ENCODE measurements at regions not wholly inside any gene's neighbourhood (a gene's known extent, or its start where the extent isn't known, plus 50 kb on each side); places are given as distances from the start of the nearest gene placed in this dataset.

GRCh38 chr10:131786756-131787605 is 113.8 kb upstream of the PPP2R2D start:
- WGBS (ENCODE audit: insufficient coverage): 66% methylated on average over 12 of the region's 13 CpGs
- Histone ChIP-seq H3K36me3 (ENCODE audit: control insufficient read depth, insufficient read depth, low read length) (no peaks in the 10 kb centered on the region), H3K4me3 (ENCODE audit: low read length) (no peak overlapping the region), H3K9me3 (ENCODE audit: control insufficient read depth, insufficient read depth, low read length) (no peaks in the 10 kb centered on the region), H3K27ac (ENCODE audit: low read length) (no peak overlapping the region), H3K27me3 (ENCODE audit: control insufficient read depth, insufficient read depth, low read length) (no peaks in the 10 kb centered on the region), H3K4me1 (ENCODE audit: control insufficient read depth, insufficient read depth, low read length) (no peaks in the 10 kb centered on the region)
- Mint-ChIP-seq H3K4me3 (no peak overlapping the region), H3K27me3 (ENCODE audit: low read depth in 2 of 2) (peaks cover 5 to 16% of the 10 kb centered on the region in 2 donors), H3K4me1 (no peaks in the 10 kb centered on the region), H3K27ac (no peak overlapping the region), H3K9me3 (no peaks in the 10 kb centered on the region), H3K36me3 (no peaks in the 10 kb centered on the region)
- TF ChIP-seq, protein P1, sequence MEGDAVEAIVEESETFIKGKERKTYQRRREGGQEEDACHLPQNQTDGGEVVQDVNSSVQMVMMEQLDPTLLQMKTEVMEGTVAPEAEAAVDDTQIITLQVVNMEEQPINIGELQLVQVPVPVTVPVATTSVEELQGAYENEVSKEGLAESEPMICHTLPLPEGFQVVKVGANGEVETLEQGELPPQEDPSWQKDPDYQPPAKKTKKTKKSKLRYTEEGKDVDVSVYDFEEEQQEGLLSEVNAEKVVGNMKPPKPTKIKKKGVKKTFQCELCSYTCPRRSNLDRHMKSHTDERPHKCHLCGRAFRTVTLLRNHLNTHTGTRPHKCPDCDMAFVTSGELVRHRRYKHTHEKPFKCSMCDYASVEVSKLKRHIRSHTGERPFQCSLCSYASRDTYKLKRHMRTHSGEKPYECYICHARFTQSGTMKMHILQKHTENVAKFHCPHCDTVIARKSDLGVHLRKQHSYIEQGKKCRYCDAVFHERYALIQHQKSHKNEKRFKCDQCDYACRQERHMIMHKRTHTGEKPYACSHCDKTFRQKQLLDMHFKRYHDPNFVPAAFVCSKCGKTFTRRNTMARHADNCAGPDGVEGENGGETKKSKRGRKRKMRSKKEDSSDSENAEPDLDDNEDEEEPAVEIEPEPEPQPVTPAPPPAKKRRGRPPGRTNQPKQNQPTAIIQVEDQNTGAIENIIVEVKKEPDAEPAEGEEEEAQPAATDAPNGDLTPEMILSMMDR (IDR thresholded peaks at IDR 0.05): peak; percentile 58
- DNase-seq: peak in 1 of 2 donors; percentile 65
- intact Hi-C loops (cut with micrococcal nuclease): no loop called here
- ATAC-seq: no peak

- no peak overlapping the region for H3K4me3 Mint-ChIP-seq
- WGBS (ENCODE audit: insufficient coverage): 78% methylated on average over 3 of the region's 4 CpGs
- no peak for ATAC-seq
- H3K4me1 Mint-ChIP-seq: no peaks in the 10 kb centered on the region
- Histone ChIP-seq H3K36me3 (ENCODE audit: control insufficient read depth, insufficient read depth, low read length) (no peaks in the 10 kb centered on the region), H3K4me3 (ENCODE audit: low read length) (no peak overlapping the region), H3K4me1 (ENCODE audit: control insufficient read depth, insufficient read depth, low read length) (no peaks in the 10 kb centered on the region), H3K27me3 (ENCODE audit: control insufficient read depth, insufficient read depth, low read length) (no peaks in the 10 kb centered on the region), H3K9me3 (ENCODE audit: control insufficient read depth, insufficient read depth, low read length) (no peaks in the 10 kb centered on the region), H3K27ac (ENCODE audit: low read length) (no peak overlapping the region)
- intact Hi-C loops (cut with micrococcal nuclease): no loop called here
- DNase-seq: no peak
- TF ChIP-seq, protein P1 (IDR thresholded peaks at IDR 0.05): no peak
- no peak overlapping the region for H3K27ac Mint-ChIP-seq
- no peaks in the 10 kb centered on the region for H3K9me3 Mint-ChIP-seq
- peaks cover 5 to 12% of the 10 kb centered on the region in 2 donors for H3K27me3 Mint-ChIP-seq (ENCODE audit: low read depth in 2 of 2)
- no peaks in the 10 kb centered on the region for H3K36me3 Mint-ChIP-seq
Measured at GRCh38 chr10:131787961-131788360, 112.8 kb upstream of the PPP2R2D start.

DNA sequence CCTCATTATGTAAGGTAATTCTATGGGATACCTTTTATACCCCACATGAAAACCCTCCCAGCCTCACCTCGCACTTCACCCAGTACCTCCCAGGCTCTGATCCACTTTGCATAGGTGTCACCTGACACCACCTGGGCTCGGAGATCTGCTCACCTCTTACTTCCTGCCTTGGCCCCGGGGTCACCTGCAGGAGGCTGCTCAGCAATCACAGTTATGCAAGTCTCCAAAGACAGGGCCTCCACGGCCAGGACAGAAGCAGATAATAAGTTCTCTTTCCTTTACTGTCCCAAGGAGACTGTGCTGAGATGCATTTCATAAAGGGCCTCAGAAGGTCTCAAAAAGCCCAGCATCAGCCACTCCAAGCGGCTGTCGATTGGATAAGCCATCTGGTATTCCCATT is 112.4 kb upstream of the PPP2R2D start:
- WGBS (ENCODE audit: insufficient coverage): 54% methylated on average over 6 of the region's 6 CpGs
- no peak for DNase-seq
- no peaks in the 10 kb centered on the region for H3K36me3 Mint-ChIP-seq
- Histone ChIP-seq H3K9me3 (ENCODE audit: control insufficient read depth, insufficient read depth, low read length) (no peaks in the 10 kb centered on the region), H3K4me1 (ENCODE audit: control insufficient read depth, insufficient read depth, low read length) (no peaks in the 10 kb centered on the region), H3K36me3 (ENCODE audit: control insufficient read depth, insufficient read depth, low read length) (no peaks in the 10 kb centered on the region), H3K27me3 (ENCODE audit: control insufficient read depth, insufficient read depth, low read length) (no peaks in the 10 kb centered on the region), H3K27ac (ENCODE audit: low read length) (no peak overlapping the region), H3K4me3 (ENCODE audit: low read length) (no peak overlapping the region)
- no peak overlapping the region for H3K4me3 Mint-ChIP-seq
- no peak overlapping the region for H3K27ac Mint-ChIP-seq
- H3K4me1 Mint-ChIP-seq: no peaks in the 10 kb centered on the region
- ATAC-seq: no peak
- intact Hi-C loops (cut with micrococcal nuclease): no loop called here
- peaks cover 5 to 12% of the 10 kb centered on the region in 2 donors for H3K27me3 Mint-ChIP-seq (ENCODE audit: low read depth in 2 of 2)
- TF ChIP-seq, protein P1 (IDR thresholded peaks at IDR 0.05): no peak
- H3K9me3 Mint-ChIP-seq: no peaks in the 10 kb centered on the region

DNA sequence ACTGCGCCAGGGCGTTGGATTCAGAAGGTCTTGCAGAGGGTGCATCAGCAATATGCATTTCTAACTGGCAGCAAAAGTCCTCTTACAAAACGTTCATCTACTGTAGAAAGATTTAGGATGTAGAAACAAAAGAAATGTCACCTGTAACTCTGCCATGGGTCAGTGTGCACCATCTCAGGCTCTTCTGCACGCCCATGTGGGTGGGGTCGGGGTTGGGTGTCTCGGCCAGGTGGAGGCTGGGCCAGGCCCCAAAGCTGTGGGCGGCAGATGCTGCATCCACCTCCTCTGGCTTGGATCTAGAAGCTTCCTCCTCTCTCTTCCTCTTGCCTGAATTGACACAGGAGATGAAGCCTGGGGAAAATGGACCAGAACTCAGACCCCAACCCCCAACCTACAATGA is 111.3 kb upstream of the PPP2R2D start:
- H3K27me3 ChIP-seq (ENCODE audit: control insufficient read depth, insufficient read depth, low read length): no peaks in the 10 kb centered on the region
- no peaks in the 10 kb centered on the region for H3K4me1 ChIP-seq (ENCODE audit: control insufficient read depth, insufficient read depth, low read length)
- Mint-ChIP-seq H3K27me3 (ENCODE audit: low read depth in 2 of 2) (peaks cover 5 to 12% of the 10 kb centered on the region in 2 donors), H3K4me1 (no peaks in the 10 kb centered on the region), H3K4me3 (no peak overlapping the region), H3K36me3 (no peaks in the 10 kb centered on the region), H3K9me3 (no peaks in the 10 kb centered on the region), H3K27ac (no peak overlapping the region)
- H3K36me3 ChIP-seq (ENCODE audit: control insufficient read depth, insufficient read depth, low read length): no peaks in the 10 kb centered on the region
- TF ChIP-seq, protein P1 (IDR thresholded peaks at IDR 0.05): no peak
- ATAC-seq: no peak
- H3K27ac ChIP-seq (ENCODE audit: low read length): no peak overlapping the region
- WGBS (ENCODE audit: insufficient coverage): 90% methylated on average over 7 of the region's 7 CpGs
- no peaks in the 10 kb centered on the region for H3K9me3 ChIP-seq (ENCODE audit: control insufficient read depth, insufficient read depth, low read length)
- intact Hi-C loops (cut with micrococcal nuclease): no loop called here
- no peak overlapping the region for H3K4me3 ChIP-seq (ENCODE audit: low read length)
- DNase-seq: no peak

All from natural killer cell (primary cell).